ENCODE measurements at regions not wholly inside any gene's neighbourhood (a gene's known extent, or its start where the extent isn't known, plus 50 kb on each side); places are given as distances from the start of the nearest gene placed in this dataset.

DNA sequence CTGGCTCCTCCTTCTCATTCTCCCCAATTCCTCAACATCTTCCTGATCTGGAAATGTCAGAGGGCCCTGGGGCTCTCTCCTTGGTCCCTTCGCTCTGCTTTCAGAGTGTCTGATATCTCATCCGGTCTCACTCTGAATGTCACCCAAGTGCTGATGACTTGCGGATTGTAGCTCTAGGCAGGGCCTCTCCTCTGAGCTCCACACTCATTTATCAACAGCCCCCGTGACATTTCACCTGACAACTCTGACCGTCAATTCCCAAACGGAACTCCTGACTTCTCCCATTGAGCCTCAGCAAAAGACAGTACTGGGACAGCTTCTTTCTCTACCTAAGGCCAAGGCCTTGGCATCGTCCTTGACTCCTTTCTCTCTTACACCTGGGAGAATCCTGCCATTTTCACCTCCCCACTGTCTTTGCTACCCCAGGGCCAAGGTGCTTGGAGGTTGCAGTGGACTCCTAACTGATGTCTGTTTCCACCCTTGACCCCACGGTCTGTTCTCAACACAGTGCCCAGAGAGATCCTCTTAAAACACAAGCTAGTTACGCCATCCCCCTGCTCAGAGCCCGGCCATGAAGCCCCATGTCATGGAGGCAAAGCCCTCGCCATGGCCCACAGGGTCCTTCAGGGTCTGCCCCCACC is 57.5 kb upstream of the THY1 start:
- H3K27ac Mint-ChIP-seq = no peak overlapping the region
- H3K9me3 Mint-ChIP-seq = no peaks in the 10 kb centered on the region
- Histone ChIP-seq H3K4me3 (ENCODE audit: low read length) (no peak overlapping the region), H3K4me1 (ENCODE audit: insufficient read depth, low read length) (peaks cover 3% of the 10 kb centered on the region), H3K27ac (ENCODE audit: low read depth in 1 of 2, low read length in 2 of 2) (no peak overlapping the region), H3K36me3 (ENCODE audit: insufficient read depth, low read length) (no peaks in the 10 kb centered on the region), H3K9me3 (ENCODE audit: control insufficient read depth in 1 of 2, insufficient read depth in 1 of 2, low read length in 2 of 2) (peaks cover 0 to 4% of the 10 kb centered on the region in 2 experiments), H3K27me3 (ENCODE audit: control insufficient read depth in 1 of 2, insufficient read depth in 2 of 2, low read length in 2 of 2) (peaks cover under 1 to 4% of the 10 kb centered on the region in 2 experiments)
- H3K27me3 Mint-ChIP-seq = peaks cover 44% of the 10 kb centered on the region
- ChIA-PET POLR2A (no interaction called here), CTCF (no interaction called here)
- DNase-seq (no peak), ATAC-seq (ENCODE audit: poor library complexity) (no peak)
- no peaks in the 10 kb centered on the region for H3K4me1 Mint-ChIP-seq (ENCODE audit: low read depth)
- H3K4me3 Mint-ChIP-seq = no peak overlapping the region
- intact Hi-C loops (cut with DNase I, micrococcal nuclease) = loop anchor here (1.0 to 5.0 kb wide), 3 partner anchors 247 to 628 kb away; partner anchors contain the start of gene NECTIN1 (in 1 of the 2)
- TF ChIP-seq CTCF (IDR thresholded peaks at IDR 0.05) = no peak
- H3K36me3 Mint-ChIP-seq (ENCODE audit: low read depth) = no peaks in the 10 kb centered on the region

DNA sequence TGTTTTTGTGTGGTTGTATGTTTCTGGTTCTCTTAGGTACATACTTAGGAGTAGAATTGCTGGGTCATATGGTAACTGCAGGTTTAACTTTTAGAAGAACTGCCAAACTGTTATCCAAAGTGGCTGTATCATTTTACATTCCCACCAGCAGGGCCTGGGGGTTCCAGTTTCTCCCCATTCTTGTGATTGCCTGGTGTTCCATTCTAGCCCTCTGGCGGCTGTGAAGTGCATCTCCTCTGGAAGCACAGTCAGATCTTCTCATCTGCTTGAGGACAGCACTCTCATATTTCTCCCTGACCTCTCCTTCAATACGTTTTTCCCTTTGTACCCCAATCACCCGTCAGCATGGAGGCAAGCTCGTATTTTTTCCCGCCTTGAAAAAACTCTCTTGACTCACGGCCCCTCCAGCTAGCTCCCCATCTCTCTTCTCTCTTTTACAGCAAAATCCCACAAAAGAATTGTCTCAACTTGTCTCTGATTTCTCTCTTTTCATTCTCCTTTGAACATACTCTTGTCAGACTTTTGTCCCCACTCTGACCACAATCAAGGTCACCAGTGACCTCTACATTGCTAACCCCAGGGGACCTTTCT is 56.8 kb upstream of the THY1 start:
- TF ChIP-seq CTCF (IDR thresholded peaks at IDR 0.05) = no peak
- Histone ChIP-seq H3K4me1 (ENCODE audit: insufficient read depth, low read length) (peaks cover 3% of the 10 kb centered on the region), H3K27me3 (ENCODE audit: control insufficient read depth in 1 of 2, insufficient read depth in 2 of 2, low read length in 2 of 2) (peaks cover 0 to 4% of the 10 kb centered on the region in 2 experiments), H3K36me3 (ENCODE audit: insufficient read depth, low read length) (no peaks in the 10 kb centered on the region), H3K27ac (ENCODE audit: low read depth in 1 of 2, low read length in 2 of 2) (no peak overlapping the region), H3K9me3 (ENCODE audit: control insufficient read depth in 1 of 2, insufficient read depth in 1 of 2, low read length in 2 of 2) (peaks cover 0 to 4% of the 10 kb centered on the region in 2 experiments), H3K4me3 (ENCODE audit: low read length) (no peak overlapping the region)
- intact Hi-C loops (cut with DNase I, micrococcal nuclease) = loop anchor here (5.0 kb wide), 2 partner anchors 248 to 628 kb away; partner anchors contain the start of gene NECTIN1 (in 1 of the 2)
- Mint-ChIP-seq H3K27ac (no peak overlapping the region), H3K9me3 (no peaks in the 10 kb centered on the region), H3K36me3 (ENCODE audit: low read depth) (no peaks in the 10 kb centered on the region), H3K4me3 (no peak overlapping the region), H3K27me3 (peaks cover 48% of the 10 kb centered on the region), H3K4me1 (ENCODE audit: low read depth) (no peaks in the 10 kb centered on the region)
- POLR2A ChIA-PET = no interaction called here
- no peak for ATAC-seq (ENCODE audit: poor library complexity)
- DNase-seq = no peak
- CTCF ChIA-PET = no interaction called here

GRCh38 chr11:119478711-119479285 is 55.8 kb upstream of the THY1 start:
- H3K36me3 Mint-ChIP-seq (ENCODE audit: low read depth) = no peaks in the 10 kb centered on the region
- no peak for TF ChIP-seq CTCF (IDR thresholded peaks at IDR 0.05)
- no peak overlapping the region for H3K4me3 Mint-ChIP-seq
- ChIA-PET POLR2A (no interaction called here), CTCF (no interaction called here)
- no peak for ATAC-seq (ENCODE audit: poor library complexity)
- no peak for DNase-seq
- Histone ChIP-seq H3K9me3 (ENCODE audit: control insufficient read depth in 1 of 2, insufficient read depth in 1 of 2, low read length in 2 of 2) (peaks cover 0 to 4% of the 10 kb centered on the region in 2 experiments), H3K4me1 (ENCODE audit: insufficient read depth, low read length) (peaks cover 3% of the 10 kb centered on the region), H3K36me3 (ENCODE audit: insufficient read depth, low read length) (no peaks in the 10 kb centered on the region), H3K27ac (ENCODE audit: low read depth in 1 of 2, low read length in 2 of 2) (no peak overlapping the region), H3K4me3 (ENCODE audit: low read length) (no peak overlapping the region), H3K27me3 (ENCODE audit: control insufficient read depth in 1 of 2, insufficient read depth in 2 of 2, low read length in 2 of 2) (peaks cover 0 to 7% of the 10 kb centered on the region in 2 experiments)
- intact Hi-C loops (cut with DNase I, micrococcal nuclease) = no loop called here
- no peaks in the 10 kb centered on the region for H3K4me1 Mint-ChIP-seq (ENCODE audit: low read depth)
- peaks cover 47% of the 10 kb centered on the region for H3K27me3 Mint-ChIP-seq
- H3K27ac Mint-ChIP-seq = no peak overlapping the region
- H3K9me3 Mint-ChIP-seq = no peaks in the 10 kb centered on the region
